Natural killer cell (primary cell): ENCODE measurements at regions not wholly inside any gene's neighbourhood (a gene's known extent, or its start where the extent isn't known, plus 50 kb on each side); places are given as distances from the start of the nearest gene placed in this dataset.

Experiments
- ATAC-seq, 3 donors: fragments of 150-1000 bp in 2 of 3; fragments of 200-7000 bp in 1 of 3; cut with Tn5 transposase; 1 replicate in 1 of 3; 2 replicates in 2 of 3; pipeline ENCODE4 v1.10.0; 2021; ENCODE audit warnings: mild to moderate bottlenecking in 2 of 3, moderate library complexity in 2 of 3
- DNase-seq, 2 donors: peaks; one replicate each; pipeline versions ENCODE4 v3.0.0 to v3.0.0-alpha.2; 2013 to 2021; ENCODE audit warnings: mixed read lengths in 1 of 2
- H3K27ac ChIP-seq: one replicate; pipeline ENCODE4 v1.5.1; 2013; ENCODE audit warnings: mild to moderate bottlenecking, low read length
- H3K27me3 ChIP-seq: one replicate; pipeline ENCODE4 v1.6.1; 2013; ENCODE audit warnings: low read length; ENCODE audit not compliant: control insufficient read depth, insufficient read depth
- H3K36me3 ChIP-seq: one replicate; pipeline ENCODE4 v1.6.1; 2013; ENCODE audit warnings: low read length; ENCODE audit not compliant: control insufficient read depth, insufficient read depth
- H3K4me1 ChIP-seq: one replicate; pipeline ENCODE4 v1.6.1; 2013; ENCODE audit warnings: low read length; ENCODE audit not compliant: control insufficient read depth, insufficient read depth
- H3K4me3 ChIP-seq: one replicate; pipeline ENCODE4 v1.5.1; 2013; ENCODE audit warnings: low read length
- H3K9me3 ChIP-seq: one replicate; pipeline ENCODE4 v1.6.1; 2013; ENCODE audit warnings: low read length; ENCODE audit not compliant: control insufficient read depth, insufficient read depth
- H3K27ac Mint-ChIP-seq, 2 donors: one replicate each; pipeline ENCODE4 v1.8.0; 2022; ENCODE audit warnings: mild to moderate bottlenecking in 2 of 2, mixed read lengths in 2 of 2, moderate library complexity in 1 of 2
- H3K27me3 Mint-ChIP-seq, 2 donors: one replicate each; pipeline ENCODE4 v1.8.0; 2022; ENCODE audit warnings: low read depth in 2 of 2, mixed read lengths in 2 of 2
- H3K36me3 Mint-ChIP-seq: one replicate; pipeline ENCODE4 v1.8.0; 2022; ENCODE audit warnings: mixed read lengths
- H3K4me1 Mint-ChIP-seq, 2 donors: one replicate each; pipeline ENCODE4 v1.8.0; 2022; ENCODE audit warnings: mixed read lengths in 2 of 2
- H3K4me3 Mint-ChIP-seq: one replicate; pipeline ENCODE4 v1.8.0; 2022; ENCODE audit warnings: mild to moderate bottlenecking, moderate library complexity, mixed read lengths
- H3K9me3 Mint-ChIP-seq, 2 donors: one replicate each; pipeline ENCODE4 v1.8.0; 2022; ENCODE audit warnings: mixed read lengths in 2 of 2
- WGBS: methylation state at CpG from one replicate; pipeline ENCODE4 v1.1.7; 2013; ENCODE audit warnings: missing lambda C conversion rate; ENCODE audit not compliant: insufficient coverage; 5-methylcytosine and 5-hydroxymethylcytosine counted together
- intact Hi-C: fragments of 100-400 bp; cut with micrococcal nuclease; formaldehyde crosslinking; loops from one replicate; pipeline ENCODE4 v1.14.2; 2022
- TF ChIP-seq, protein P1 (sequence below): fragments of 200-600 bp; IDR thresholded peaks from one replicate; pipeline ENCODE4 v1.8.0; 2022; ENCODE audit warnings: antibody characterized with exemption

GRCh38 chr10:83076443-83076842 is 1062.9 kb upstream of the GHITM start:
- WGBS = 78% methylated on average over 2 of the region's 3 CpGs
- Histone ChIP-seq H3K9me3 (peaks cover 4% of the 10 kb centered on the region), H3K27ac (no peak overlapping the region), H3K4me3 (no peak overlapping the region), H3K27me3 (no peaks in the 10 kb centered on the region), H3K36me3 (no peaks in the 10 kb centered on the region), H3K4me1 (no peaks in the 10 kb centered on the region)
- Mint-ChIP-seq H3K4me1 (no peaks in the 10 kb centered on the region), H3K4me3 (no peak overlapping the region), H3K27me3 (no peaks in the 10 kb centered on the region), H3K9me3 (peaks cover 16 to 21% of the 10 kb centered on the region in 2 donors), H3K36me3 (no peaks in the 10 kb centered on the region), H3K27ac (no peak overlapping the region)
- TF ChIP-seq, protein P1, sequence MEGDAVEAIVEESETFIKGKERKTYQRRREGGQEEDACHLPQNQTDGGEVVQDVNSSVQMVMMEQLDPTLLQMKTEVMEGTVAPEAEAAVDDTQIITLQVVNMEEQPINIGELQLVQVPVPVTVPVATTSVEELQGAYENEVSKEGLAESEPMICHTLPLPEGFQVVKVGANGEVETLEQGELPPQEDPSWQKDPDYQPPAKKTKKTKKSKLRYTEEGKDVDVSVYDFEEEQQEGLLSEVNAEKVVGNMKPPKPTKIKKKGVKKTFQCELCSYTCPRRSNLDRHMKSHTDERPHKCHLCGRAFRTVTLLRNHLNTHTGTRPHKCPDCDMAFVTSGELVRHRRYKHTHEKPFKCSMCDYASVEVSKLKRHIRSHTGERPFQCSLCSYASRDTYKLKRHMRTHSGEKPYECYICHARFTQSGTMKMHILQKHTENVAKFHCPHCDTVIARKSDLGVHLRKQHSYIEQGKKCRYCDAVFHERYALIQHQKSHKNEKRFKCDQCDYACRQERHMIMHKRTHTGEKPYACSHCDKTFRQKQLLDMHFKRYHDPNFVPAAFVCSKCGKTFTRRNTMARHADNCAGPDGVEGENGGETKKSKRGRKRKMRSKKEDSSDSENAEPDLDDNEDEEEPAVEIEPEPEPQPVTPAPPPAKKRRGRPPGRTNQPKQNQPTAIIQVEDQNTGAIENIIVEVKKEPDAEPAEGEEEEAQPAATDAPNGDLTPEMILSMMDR = no peak
- intact Hi-C loops = no loop called here
- no peak for DNase-seq
- no peak for ATAC-seq

GRCh38 chr10:83078160-83078559 is 1061.1 kb upstream of the GHITM start:
- H3K4me1 Mint-ChIP-seq = no peaks in the 10 kb centered on the region
- Histone ChIP-seq H3K36me3 (no peaks in the 10 kb centered on the region), H3K9me3 (peaks cover 4% of the 10 kb centered on the region), H3K4me1 (no peaks in the 10 kb centered on the region), H3K27ac (no peak overlapping the region), H3K4me3 (no peak overlapping the region), H3K27me3 (no peaks in the 10 kb centered on the region)
- TF ChIP-seq, protein P1 = no peak
- H3K27ac Mint-ChIP-seq = no peak overlapping the region
- no peak overlapping the region for H3K4me3 Mint-ChIP-seq
- WGBS = no CpG with 5 or more reads among the region's 1 CpG
- ATAC-seq = no peak
- DNase-seq = no peak
- intact Hi-C loops = no loop called here
- H3K9me3 Mint-ChIP-seq = peaks cover 16 to 21% of the 10 kb centered on the region in 2 donors
- H3K27me3 Mint-ChIP-seq = no peaks in the 10 kb centered on the region
- H3K36me3 Mint-ChIP-seq = peaks cover 2% of the 10 kb centered on the region

GRCh38 chr10:83078645-83079044 is 1060.7 kb upstream of the GHITM start:
- 73% methylated on average over 3 of the region's 3 CpGs for WGBS
- Histone ChIP-seq H3K4me1 (no peaks in the 10 kb centered on the region), H3K36me3 (no peaks in the 10 kb centered on the region), H3K9me3 (peaks cover 4% of the 10 kb centered on the region), H3K4me3 (no peak overlapping the region), H3K27me3 (no peaks in the 10 kb centered on the region), H3K27ac (no peak overlapping the region)
- ATAC-seq (no peak), DNase-seq (no peak)
- peaks cover 16 to 19% of the 10 kb centered on the region in 2 donors for H3K9me3 Mint-ChIP-seq
- no peaks in the 10 kb centered on the region for H3K4me1 Mint-ChIP-seq
- H3K36me3 Mint-ChIP-seq = peaks cover 7% of the 10 kb centered on the region
- no peaks in the 10 kb centered on the region for H3K27me3 Mint-ChIP-seq
- intact Hi-C loops = no loop called here
- no peak overlapping the region for H3K4me3 Mint-ChIP-seq
- TF ChIP-seq, protein P1 = no peak
- no peak overlapping the region for H3K27ac Mint-ChIP-seq

DNA sequence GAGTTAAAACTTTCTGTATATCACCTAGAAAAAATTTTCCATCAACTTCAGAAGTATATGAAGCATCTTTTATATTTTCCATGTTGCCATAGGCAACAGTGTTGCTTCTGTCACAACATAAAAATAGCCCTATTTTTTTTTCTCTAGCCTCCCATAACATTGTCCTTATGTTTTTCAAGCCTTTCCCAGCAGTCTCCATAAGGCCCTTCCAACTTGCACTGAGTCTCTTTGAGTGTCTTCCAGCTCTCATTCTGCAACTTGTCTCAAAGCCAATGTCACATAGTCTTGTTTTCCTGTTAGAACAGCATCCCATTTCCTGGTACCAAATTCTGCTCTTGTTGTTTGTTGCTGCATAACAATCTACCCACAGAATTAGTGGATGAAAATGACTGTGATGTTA is 1055.5 kb upstream of the GHITM start:
- DNase-seq (no peak), ATAC-seq (no peak)
- Histone ChIP-seq H3K4me1 (no peaks in the 10 kb centered on the region), H3K9me3 (peaks cover under 1% of the 10 kb centered on the region), H3K36me3 (no peaks in the 10 kb centered on the region), H3K4me3 (no peak overlapping the region), H3K27me3 (no peaks in the 10 kb centered on the region), H3K27ac (no peak overlapping the region)
- H3K9me3 Mint-ChIP-seq = peaks cover 14 to 15% of the 10 kb centered on the region in 2 donors
- H3K4me1 Mint-ChIP-seq = no peaks in the 10 kb centered on the region
- intact Hi-C loops = no loop called here
- H3K4me3 Mint-ChIP-seq = no peak overlapping the region
- no peaks in the 10 kb centered on the region for H3K27me3 Mint-ChIP-seq
- TF ChIP-seq, protein P1 = no peak
- peaks cover 7% of the 10 kb centered on the region for H3K36me3 Mint-ChIP-seq
- no peak overlapping the region for H3K27ac Mint-ChIP-seq
